Astrocyte (in vitro differentiated cells and primary cell): ENCODE measurements at regions not wholly inside any gene's neighbourhood (a gene's known extent, or its start where the extent isn't known, plus 50 kb on each side); places are given as distances from the start of the nearest gene placed in this dataset.

Experiments
- CTCF ChIP-seq: IDR thresholded peaks from 2 replicates; pipeline ENCODE4 v1.5.1; 2011; ENCODE audit warnings: low read depth, mild to moderate bottlenecking, inconsistent platforms, low read length, moderate library complexity; ENCODE audit not compliant: insufficient read depth
- EZH2 ChIP-seq: IDR thresholded peaks from 2 replicates; pipeline ENCODE4 v1.6.1; 2012; ENCODE audit warnings: mild to moderate bottlenecking, low read length, inconsistent platforms; ENCODE audit not compliant: insufficient read depth

GRCh38 chr2:19009510-19009909, 348.9 kb downstream of the OSR1 start:
- TF ChIP-seq EZH2 (no peak), CTCF (no peak)
